GM19238 (cell line): ENCODE measurements at regions not wholly inside any gene's neighbourhood (a gene's known extent, or its start where the extent isn't known, plus 50 kb on each side); places are given as distances from the start of the nearest gene placed in this dataset.
"Not testable (repeated sequence)": the region's sequence is repeated elsewhere in the genome, so short reads cannot be mapped to it uniquely, and the experiment has no call there.

Experiments
- DNase-seq: peaks from one replicate; pipeline ENCODE4 v3.0.0; 2011; ENCODE audit warnings: low spot score; ENCODE audit not compliant: insufficient read length

DNA sequence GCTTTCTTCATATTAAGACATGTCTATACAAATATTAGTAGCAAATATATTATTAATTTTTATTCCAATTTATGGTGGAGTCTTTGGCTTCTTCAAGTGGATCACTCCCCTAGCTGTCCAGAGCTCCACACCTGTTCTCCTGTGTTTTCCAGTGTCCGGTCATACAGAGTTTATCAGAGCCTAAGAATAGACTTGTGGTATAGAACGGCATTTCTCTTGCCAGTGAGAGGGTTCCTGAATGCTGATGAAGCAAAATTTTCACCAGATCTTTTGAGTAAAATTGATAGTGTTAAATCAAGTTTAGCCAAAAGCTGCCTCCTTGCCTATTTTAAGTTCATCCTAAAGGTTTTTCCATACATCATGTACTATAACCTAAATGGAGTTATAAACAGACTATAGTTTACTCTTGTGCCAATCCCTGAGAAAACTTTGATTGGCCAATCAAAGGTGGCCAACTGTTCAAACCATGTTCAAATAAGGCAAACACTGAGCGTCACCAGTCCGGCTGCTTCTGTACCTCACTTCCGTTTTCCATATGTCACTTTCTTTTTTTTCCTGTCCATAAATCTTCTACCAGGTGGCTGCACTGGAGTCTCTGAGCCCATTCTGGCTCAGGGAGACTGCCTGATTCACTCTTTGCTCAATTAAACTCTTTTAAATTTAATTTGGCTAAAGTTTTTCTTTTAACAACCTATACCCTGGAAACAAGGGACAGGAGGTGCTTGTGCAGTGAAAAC lies 422.7 kb upstream of the FRG2C start:
- DNase-seq = not testable (repeated sequence)

DNA sequence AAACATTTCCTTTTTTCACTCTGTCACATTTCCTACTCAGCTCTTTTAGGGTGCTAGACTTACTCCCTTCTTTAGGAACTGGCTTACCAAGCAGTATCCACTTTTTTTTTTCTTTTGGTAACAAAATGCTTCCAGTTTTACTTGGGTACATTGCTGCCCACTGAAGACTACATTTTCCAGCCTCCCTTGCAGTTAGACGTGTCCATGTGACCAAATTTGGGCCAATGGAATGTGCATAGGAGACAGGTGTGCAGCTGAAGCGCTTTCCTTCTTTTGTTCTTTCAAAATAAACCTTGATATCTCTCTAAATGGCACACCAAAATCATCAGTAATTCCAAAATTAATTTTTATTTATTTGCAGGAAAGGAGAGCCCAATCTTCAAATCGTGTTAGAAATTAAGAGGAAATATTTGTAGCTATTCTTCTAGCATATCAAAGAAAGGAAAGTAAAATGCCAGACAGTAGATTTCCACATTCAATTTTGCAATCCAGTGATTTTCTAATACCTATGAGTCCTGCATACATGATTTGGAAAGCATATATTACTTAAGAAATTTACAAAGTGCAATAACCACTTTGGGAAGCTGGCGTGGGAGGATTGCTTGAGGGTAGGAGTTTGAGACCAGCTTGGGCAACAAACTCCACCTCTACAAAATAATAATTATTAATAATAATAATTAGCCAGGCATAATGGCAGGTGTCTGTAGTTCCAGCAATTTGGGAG lies 422.0 kb upstream of the FRG2C start:
- DNase-seq = no peak

DNA sequence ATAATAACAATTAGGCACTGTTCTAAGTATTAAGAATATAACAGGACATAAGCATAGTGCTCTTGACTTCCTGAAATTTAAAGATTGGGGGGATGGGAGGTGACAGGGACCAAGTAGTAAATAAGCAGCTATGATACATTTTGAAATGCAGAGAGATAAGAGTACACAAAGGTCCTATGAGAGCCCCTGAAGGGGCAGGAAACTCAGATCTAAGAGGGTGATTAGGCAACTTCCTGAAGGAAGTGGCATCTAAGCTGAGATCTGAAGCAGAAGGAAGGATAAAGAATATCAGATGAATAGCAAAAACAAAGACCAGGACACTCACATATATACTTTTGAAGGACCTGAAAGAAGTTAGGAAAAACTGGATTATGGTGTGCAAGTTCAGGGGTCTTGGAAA lies 415.2 kb upstream of the FRG2C start:
- no peak for DNase-seq

DNA sequence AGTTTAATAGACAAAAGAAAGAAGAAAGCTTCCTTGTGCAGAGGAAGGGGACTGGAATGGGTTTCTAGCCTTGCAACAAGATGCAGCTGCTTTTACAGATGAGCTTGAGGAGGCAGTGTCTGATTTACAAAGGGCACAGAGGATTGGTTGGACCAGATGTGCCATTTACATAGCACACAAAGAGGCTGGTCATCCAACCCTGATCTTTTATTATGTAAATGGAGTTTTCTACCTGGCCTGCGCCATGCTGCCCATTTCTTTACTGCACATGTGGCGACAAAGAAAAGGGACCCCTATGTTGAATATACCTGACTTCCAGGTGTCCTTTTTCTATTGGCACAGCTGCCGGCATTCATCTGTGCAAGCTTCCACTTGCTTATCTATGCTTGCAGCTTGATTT lies 409.4 kb upstream of the FRG2C start:
- no peak for DNase-seq

DNA sequence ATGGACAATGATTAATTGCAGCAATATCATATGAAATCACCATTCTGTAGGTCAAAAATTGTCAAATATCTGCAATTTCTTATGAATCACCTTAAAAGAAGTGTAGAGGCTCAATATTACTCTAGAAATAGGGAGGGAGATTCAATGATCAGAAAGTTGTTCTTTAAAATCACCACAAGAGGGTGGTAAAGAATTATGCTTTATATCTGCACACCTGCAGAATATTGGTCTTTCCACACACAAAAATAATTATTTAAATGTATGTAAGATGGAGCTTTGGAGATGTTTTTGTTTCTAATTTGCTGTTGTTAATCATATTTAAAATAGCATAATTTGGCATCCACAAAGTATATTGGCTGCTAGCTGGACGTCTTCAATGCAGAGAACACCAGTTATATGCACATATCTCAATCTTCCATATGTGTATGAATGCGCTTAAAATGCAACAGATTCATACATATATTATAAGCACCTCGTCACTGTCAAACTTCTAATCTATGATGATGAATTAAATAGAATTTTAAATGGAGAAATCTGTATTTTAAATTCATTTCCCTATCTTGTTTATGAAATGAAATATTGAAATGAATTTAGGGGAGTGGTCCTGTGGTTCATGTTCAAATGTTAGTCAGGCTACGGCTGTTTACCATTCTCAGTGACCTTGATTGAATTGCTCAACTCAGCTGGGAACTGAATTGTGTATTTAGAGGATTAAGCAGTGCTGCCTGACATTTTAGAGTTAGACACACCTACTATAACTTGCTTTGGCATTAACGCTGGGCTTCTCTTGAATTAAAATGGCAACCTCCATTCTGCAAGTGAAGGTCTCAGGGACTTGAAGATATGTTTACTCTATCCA lies 405.1 kb upstream of the FRG2C start:
- DNase-seq = not testable (repeated sequence)

DNA sequence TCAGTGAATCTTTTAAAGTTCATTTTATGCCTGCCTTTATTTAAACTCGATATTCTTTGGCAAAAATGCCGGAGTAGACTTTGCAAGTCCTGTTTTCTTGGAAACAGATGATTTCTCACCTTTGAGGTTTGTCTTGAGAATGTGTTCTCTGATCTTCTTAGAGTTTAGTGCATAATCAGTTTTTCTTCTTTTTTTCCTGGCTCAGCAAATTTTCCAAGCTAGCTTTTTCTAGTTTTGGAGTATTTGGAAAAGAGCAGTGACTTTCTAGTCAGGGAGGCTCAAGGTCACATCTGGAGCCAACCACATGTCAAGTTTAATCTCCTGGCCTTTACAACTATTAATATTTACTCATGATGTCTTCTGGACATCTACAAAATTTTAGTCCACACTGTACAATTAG lies 403.2 kb upstream of the FRG2C start:
- DNase-seq = not testable (repeated sequence)

DNA sequence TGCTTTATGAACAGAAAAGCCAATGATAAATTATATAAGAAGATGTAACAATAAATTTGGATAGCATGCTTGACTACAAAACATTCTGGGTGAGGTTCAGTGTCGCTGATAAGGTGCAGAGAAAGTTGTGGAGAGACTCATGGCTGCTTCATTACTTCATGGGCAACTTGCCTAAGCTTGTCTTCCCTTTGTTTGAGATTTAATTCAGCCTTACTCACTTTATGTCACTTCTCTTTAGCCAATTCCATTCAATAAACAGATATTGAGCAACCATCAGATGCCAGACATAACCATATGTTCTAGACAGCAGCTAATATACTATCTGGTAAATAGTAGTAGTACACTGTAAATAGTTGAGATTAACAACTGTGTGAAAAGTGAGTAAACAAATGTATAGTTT lies 401.5 kb upstream of the FRG2C start:
- no peak for DNase-seq

DNA sequence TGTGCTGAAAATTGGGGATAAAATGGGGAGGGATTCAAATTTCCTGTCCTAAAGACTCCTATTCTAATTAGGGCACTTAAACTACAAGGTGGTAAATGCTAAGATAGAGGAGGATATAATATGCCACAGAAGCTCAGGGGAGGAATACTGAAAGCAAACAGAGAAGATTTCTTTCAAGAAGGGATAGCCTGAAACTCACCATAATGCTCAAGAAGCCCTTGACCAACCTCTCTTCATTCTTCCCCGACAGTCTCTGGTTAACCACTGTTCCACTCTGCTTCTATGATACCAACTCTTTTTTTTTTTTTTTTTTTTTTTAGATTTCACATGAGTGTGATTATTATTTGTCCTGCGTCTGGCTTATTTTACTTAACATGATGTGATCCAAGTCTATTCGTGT lies 398.2 kb upstream of the FRG2C start:
- DNase-seq = no peak

DNA sequence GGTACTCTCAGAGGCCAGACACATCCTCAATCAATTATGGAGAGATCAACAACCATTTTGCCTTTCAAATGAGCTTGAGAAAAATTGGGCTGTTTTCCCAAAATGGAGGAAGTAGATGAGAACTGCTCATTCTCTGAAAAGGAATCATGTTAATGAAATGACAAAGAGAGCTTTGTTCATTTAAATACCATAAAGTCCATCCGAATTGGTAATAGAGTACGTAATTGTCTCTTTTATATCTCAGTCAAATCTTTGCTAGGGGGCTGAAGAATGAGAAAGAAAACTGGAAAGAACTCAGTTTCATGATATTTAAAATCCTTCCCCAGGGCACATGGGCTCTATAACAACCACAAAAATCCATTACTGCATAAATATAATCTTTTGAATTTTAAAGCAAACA lies 395.6 kb upstream of the FRG2C start:
- DNase-seq = not testable (repeated sequence)

DNA sequence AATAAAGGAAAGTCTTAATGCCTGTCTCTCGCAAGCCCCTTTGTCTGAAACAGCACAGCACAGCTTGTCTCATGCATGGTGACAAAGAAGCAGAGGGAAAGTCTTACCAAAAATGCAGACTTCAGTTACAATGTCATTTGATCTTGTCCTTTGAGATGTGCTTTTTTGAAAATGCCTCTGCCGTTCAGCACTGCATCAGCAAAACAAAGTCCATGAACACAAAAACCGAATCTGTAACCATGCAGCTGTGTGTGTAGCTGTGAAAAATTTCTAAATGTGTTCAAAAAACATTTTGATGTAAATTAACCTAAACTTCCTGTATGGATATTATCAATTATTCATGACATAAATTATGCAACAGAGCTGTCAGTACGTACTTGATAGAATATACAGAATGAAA lies 391.9 kb upstream of the FRG2C start:
- DNase-seq = not testable (repeated sequence)

DNA sequence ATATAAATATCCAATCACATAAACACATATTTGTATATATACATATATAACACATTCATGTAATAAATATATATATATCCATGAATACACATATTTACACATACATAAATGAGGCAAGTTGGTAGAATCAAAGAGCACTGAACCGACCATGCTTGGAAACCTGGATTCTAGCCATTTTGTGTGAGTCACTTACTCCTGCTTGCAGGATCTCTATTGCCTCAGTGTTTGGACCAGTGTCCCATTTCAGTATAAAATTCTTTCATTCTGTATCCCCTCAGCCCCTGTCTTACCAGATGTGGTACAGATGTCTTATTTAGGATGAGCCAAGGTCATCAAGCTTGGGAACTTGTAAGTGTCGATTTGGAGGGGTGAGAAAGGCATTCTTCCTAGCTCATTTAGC lies 391.4 kb upstream of the FRG2C start:
- no peak for DNase-seq

DNA sequence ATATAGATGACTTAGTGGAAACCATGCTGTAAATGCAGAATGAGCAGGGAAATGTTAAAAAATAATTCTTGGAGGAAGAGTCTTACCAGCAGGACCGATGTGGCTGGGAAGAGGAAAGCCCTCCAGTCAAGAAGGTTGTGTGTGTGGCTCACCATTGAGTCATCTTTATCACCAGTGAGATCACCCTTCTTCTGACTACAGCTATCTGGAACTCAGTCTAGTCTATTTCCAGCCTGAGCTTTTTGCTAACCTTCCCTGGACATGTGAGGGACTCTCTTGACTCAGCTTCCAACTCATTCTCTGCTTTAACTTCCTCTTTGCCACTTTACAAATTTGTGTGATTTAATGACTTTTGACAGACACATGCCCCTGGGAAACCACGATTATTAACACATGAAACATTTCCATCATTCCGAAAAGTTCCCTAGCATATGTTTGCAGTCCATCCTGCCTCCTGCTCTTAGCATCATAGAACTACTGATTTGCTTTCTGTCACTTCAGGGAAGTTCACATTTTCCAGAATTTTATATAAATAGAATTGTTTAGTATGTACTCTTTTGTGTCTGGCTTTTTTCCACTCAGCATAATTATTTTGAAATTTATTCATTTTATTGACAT lies 378.5 kb upstream of the FRG2C start:
- DNase-seq = not testable (repeated sequence)

DNA sequence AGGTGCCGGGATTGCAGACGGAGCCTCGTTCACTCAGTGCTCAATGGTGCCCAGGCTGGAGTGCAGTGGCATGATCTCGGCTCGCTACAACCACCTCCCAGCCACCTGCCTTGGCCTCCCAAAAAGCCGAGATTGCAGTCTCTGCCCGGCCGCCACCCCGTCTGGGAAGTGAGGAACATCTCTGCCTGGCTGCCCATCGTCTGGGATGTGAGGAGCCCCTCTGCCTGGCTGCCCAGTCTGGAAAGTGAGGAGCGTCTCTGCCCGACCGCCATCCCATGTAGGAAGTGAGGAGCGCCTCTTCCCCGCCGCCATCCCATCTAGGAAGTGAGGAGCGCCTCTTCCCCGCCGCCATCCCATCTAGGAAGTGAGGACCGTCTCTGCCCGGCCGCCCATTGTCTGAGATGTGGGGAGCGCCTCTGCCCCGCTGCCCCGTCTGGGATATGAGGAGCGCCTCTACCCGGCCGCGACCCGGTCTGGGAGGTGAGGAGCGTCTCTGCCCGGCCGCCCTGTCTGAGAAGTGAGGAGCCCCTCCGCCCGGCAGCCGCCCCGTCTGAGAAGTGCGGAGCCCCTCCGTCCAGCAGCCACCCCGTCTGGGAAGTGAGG lies 375.1 kb upstream of the FRG2C start:
- not testable (repeated sequence) for DNase-seq

DNA sequence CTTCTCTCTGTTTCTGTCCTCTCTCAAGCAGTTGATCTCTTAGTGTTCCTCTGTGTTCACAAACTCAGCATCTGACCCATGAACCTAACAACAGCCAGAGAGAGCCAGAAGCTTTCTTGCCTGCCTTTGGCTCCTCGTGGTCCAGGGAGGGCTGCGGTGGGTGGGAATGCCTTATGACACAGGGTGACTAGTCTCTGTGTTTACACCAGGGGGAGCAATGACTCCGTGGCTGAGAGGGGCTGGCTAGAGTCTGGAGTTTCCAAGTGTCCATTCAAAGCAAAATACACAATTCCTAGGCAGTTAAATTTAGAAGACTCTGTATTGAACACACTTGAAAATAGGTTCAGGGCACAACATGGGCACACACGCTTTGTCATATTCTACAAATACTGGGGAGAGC lies 370.0 kb upstream of the FRG2C start:
- DNase-seq = no peak

DNA sequence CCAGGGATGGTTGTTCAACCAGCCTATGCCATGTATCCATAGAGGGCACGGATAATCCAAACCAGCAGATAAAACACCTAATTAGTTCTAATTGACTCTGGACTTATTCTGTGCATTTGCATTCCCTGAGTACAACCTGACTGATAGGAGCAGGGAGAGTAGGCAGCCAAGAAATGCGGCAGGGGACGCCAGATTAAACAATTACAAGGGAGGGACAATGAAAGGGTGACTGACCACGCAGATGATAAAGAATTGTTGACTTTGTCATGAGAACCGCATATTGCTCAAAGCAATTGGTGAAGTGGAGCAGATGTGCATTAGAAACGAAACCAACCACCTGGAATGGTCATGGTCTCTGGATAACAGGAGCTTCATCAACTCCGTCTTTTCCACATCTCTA lies 369.1 kb upstream of the FRG2C start:
- DNase-seq = no peak

DNA sequence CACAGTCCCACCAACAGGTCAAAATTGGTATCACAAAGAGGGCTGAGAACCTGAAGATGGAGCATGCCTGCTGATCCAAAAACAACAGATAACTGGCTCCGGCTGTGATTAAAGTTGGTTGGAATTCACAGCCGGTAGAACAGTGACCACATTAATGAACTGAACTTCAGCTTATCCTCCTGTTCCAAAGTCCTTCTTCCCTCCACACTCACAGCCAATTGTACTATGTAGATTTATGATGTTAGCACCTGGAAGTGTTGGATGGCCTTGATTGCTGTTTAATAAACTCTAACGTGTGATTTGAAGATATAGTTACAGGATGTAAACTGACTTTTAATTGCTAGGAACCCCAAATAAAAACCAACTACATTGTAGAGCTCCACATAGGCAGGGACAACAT lies 367.3 kb upstream of the FRG2C start:
- DNase-seq = no peak

DNA sequence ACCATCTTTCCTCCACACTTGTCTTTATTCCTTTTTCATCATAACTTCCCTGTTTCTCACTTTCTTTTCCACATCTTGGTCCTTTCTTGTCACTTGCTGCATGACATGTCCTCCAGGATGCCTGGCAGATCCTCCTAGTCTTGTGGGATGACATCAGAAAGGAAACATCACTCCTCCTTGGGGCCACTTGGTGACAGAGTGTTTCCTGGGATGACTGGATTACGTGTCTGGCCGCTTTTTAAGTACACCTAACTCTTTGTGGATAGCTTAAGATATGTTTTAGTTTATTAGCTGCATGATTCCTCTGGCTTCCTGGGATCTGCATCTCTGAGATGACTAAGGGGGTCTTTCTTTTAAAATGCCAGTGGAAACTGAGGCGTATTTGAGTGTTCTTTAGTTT lies 363.5 kb upstream of the FRG2C start:
- DNase-seq = no peak

DNA sequence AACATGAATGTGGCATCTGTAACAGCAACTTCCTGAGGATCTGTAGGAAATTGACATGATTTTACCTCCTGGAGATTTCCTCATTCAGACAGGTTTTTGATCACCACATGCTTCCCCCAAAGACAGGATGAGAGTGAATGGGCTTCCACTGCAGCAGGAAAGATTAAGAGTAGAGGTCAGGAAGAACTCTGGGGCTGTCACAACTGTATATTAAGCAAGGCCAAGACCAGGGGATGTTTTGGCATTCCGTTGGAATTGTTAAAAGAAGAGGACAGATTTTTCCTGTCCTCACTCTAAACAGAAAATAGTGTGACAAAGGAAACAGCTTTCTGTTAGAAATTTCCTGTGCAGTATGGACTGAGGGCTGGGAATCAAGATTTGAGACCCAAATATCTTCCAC lies 363.1 kb upstream of the FRG2C start:
- DNase-seq = not testable (repeated sequence)

DNA sequence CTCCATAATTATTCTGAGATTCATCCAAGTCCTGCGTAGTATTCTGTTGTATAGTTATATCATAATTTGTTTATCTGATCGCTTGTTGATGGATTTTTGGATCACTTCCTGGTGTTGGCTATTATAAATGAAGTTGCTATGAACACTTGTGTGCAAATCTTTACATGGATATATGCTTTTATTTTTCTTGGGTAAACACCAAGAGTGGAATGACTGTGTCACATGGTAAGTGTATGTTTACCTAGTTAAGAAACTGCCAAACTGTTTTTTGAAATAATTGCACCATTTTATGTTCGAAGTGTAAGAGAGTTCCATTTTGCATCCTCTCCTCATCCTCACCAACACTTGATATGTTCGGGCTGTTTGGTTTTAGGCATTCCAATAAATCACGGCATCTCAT lies 360.4 kb upstream of the FRG2C start:
- DNase-seq = no peak

DNA sequence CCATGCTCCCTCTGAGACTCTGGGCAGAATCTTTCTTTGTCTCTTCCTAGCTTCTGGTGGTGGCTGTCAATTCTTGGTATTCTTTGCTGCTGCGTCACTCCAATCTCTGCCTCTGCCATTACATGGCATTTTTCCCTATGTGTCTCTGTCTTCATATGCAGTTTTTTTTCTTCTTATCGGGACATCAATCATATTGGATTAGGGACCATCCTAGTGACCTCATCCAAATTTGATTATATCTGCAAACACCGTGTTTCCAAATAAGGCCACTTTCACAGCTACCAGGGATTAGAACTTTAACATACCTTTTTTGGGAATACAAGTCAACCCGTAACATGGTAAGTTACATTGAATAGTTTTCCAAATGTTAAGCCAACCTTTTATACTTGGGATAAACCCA lies 358.2 kb upstream of the FRG2C start:
- no peak for DNase-seq

DNA sequence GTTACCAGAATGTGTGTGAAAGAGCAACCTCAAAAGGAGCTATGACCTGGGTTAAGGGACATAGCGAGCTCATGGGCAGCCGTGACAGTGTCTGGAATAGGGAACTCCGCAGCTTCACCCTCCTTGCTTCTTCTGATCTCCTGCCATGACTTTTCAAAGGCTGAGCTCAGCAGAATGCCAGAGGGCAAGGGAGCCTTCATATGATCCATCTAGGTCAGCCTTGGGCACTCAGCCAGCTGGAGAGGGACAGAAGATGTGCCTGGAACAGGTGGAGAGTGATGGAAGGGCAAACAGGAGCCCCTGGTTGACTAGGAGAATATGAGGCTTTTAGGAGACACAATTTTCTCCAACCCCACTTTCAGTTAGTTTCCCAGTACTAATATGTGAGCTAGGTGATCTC lies 352.8 kb upstream of the FRG2C start:
- not testable (repeated sequence) for DNase-seq
